HepG2 (cell line): ENCODE measurements at regions not wholly inside any gene's neighbourhood (a gene's known extent, or its start where the extent isn't known, plus 50 kb on each side); places are given as distances from the start of the nearest gene placed in this dataset.

Experiments used
- EHMT2 ChIP-seq: fragments of 200-600 bp; sonication (generic); IDR thresholded peaks from 2 replicates; pipeline ENCODE4 v1.7.0; 2017; ENCODE audit warnings: antibody characterized with exemption, low read depth, low read length, borderline replicate concordance
- FLYWCH1 ChIP-seq: sonication (generic); formaldehyde crosslinking; IDR thresholded peaks from 2 replicates; pipeline ENCODE4 v1.8.1; 2023; ENCODE audit warnings: mild to moderate bottlenecking, missing genetic modification reagents
- HOXA7 ChIP-seq: sonication (generic); formaldehyde crosslinking; IDR thresholded peaks from 2 replicates; pipeline ENCODE4 v1.8.1; 2022; ENCODE audit warnings: mild to moderate bottlenecking, missing genetic modification reagents, moderate library complexity
- NFE2 ChIP-seq: sonication (generic); formaldehyde crosslinking; IDR thresholded peaks from 2 replicates; pipeline ENCODE4 v1.4.0; 2020; ENCODE audit warnings: missing genetic modification reagents
- NFKBIZ ChIP-seq: IDR thresholded peaks from 2 replicates; pipeline ENCODE4 v1.6.1; 2018; ENCODE audit warnings: missing genetic modification reagents, missing compliant biosample characterization
- TBP ChIP-seq: sonication (generic); formaldehyde crosslinking; IDR thresholded peaks from 2 replicates; pipeline ENCODE4 v1.5.0; 2020; ENCODE audit warnings: missing genetic modification reagents
- TOE1 ChIP-seq: sonication (generic); formaldehyde crosslinking; IDR thresholded peaks from 2 replicates; pipeline ENCODE4 v1.4.0; 2020; ENCODE audit warnings: mild to moderate bottlenecking, missing genetic modification reagents
- ZNF329 ChIP-seq: sonication (generic); formaldehyde crosslinking; IDR thresholded peaks from 2 replicates; pipeline ENCODE4 v1.9.0; 2021; ENCODE audit warnings: low read depth, mild to moderate bottlenecking, missing genetic modification reagents
- TF ChIP-seq, protein P1 (sequence below): sonication (generic); IDR thresholded peaks from 2 replicates; pipeline ENCODE4 v1.6.1; 2016; ENCODE audit warnings: low read depth, borderline replicate concordance
- TF ChIP-seq, protein P2 (sequence below): fragments of 450-650 bp; IDR thresholded peaks from 2 replicates; pipeline ENCODE4 v1.6.1; 2016
- TF ChIP-seq, protein P3 (sequence below): sonication (generic); formaldehyde crosslinking; IDR thresholded peaks from 2 replicates; pipeline ENCODE4 v1.8.1; 2022; ENCODE audit warnings: low read depth, mild to moderate bottlenecking, missing genetic modification reagents
- TF ChIP-seq, protein P4 (sequence below): sonication (generic); formaldehyde crosslinking; IDR thresholded peaks from 2 replicates; pipeline ENCODE4 v1.5.0; 2020; ENCODE audit warnings: mild to moderate bottlenecking, missing genetic modification reagents, moderate library complexity
- TF ChIP-seq, protein P5 (sequence below): IDR thresholded peaks from 2 replicates; pipeline ENCODE4 v1.6.1; 2012; ENCODE audit warnings: inconsistent platforms

DNA sequence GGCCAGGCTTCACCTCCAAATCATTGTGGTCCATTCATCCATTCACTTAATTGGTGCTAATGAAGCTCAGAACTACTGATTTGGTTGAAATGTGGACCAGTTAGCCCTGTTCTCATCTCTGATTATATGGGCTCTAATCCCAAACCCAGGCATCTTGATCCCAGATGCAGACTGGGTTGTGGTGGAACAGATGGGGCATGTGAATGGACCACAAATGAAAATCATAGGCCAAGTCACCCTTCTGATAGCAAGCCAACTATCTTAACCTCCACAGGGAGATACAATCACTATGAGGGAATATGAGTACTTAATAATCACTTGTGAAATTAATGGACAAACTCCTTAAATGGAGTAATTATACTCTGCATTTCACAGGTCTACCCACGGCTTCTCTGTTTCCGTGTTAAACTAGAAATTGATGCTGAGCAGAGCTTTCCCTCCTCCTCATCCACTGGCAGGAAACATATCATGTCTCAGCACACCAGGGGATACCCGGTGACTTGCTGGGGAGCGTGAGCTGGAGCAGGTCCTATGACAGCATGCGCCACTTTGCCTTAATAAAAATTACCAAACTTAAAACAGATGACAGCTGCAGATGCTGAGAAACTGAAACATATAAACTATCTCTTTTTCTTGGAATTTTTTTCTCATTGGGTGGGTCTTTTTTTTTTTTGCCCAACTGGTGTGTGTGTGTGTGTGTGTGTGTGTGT is 108.8 kb upstream of the HEY2 start:
- TF ChIP-seq HOXA7 (no peak), NFE2 (CRISPR knock-in tag) (no peak), EHMT2 (no peak), ZNF329 (CRISPR knock-in tag) (no peak), FLYWCH1 (no peak), TBP (CRISPR knock-in tag) (no peak), TOE1 (no peak), NFKBIZ (no peak)
- TF ChIP-seq, protein P1, sequence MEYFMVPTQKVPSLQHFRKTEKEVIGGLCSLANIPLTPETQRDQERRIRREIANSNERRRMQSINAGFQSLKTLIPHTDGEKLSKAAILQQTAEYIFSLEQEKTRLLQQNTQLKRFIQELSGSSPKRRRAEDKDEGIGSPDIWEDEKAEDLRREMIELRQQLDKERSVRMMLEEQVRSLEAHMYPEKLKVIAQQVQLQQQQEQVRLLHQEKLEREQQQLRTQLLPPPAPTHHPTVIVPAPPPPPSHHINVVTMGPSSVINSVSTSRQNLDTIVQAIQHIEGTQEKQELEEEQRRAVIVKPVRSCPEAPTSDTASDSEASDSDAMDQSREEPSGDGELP: no peak
- TF ChIP-seq, protein P2, sequence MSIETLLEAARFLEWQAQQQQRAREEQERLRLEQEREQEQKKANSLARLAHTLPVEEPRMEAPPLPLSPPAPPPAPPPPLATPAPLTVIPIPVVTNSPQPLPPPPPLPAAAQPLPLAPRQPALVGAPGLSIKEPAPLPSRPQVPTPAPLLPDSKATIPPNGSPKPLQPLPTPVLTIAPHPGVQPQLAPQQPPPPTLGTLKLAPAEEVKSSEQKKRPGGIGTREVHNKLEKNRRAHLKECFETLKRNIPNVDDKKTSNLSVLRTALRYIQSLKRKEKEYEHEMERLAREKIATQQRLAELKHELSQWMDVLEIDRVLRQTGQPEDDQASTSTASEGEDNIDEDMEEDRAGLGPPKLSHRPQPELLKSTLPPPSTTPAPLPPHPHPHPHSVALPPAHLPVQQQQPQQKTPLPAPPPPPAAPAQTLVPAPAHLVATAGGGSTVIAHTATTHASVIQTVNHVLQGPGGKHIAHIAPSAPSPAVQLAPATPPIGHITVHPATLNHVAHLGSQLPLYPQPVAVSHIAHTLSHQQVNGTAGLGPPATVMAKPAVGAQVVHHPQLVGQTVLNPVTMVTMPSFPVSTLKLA: no peak
- TF ChIP-seq, protein P3, sequence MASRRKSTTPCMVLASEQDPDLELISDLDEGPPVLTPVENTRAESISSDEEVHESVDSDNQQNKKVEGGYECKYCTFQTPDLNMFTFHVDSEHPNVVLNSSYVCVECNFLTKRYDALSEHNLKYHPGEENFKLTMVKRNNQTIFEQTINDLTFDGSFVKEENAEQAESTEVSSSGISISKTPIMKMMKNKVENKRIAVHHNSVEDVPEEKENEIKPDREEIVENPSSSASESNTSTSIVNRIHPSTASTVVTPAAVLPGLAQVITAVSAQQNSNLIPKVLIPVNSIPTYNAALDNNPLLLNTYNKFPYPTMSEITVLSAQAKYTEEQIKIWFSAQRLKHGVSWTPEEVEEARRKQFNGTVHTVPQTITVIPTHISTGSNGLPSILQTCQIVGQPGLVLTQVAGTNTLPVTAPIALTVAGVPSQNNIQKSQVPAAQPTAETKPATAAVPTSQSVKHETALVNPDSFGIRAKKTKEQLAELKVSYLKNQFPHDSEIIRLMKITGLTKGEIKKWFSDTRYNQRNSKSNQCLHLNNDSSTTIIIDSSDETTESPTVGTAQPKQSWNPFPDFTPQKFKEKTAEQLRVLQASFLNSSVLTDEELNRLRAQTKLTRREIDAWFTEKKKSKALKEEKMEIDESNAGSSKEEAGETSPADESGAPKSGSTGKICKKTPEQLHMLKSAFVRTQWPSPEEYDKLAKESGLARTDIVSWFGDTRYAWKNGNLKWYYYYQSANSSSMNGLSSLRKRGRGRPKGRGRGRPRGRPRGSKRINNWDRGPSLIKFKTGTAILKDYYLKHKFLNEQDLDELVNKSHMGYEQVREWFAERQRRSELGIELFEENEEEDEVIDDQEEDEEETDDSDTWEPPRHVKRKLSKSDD (CRISPR knock-in tag): no peak
- TF ChIP-seq, protein P4, sequence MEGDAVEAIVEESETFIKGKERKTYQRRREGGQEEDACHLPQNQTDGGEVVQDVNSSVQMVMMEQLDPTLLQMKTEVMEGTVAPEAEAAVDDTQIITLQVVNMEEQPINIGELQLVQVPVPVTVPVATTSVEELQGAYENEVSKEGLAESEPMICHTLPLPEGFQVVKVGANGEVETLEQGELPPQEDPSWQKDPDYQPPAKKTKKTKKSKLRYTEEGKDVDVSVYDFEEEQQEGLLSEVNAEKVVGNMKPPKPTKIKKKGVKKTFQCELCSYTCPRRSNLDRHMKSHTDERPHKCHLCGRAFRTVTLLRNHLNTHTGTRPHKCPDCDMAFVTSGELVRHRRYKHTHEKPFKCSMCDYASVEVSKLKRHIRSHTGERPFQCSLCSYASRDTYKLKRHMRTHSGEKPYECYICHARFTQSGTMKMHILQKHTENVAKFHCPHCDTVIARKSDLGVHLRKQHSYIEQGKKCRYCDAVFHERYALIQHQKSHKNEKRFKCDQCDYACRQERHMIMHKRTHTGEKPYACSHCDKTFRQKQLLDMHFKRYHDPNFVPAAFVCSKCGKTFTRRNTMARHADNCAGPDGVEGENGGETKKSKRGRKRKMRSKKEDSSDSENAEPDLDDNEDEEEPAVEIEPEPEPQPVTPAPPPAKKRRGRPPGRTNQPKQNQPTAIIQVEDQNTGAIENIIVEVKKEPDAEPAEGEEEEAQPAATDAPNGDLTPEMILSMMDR (CRISPR knock-in tag): no peak
- TF ChIP-seq, protein P5, sequence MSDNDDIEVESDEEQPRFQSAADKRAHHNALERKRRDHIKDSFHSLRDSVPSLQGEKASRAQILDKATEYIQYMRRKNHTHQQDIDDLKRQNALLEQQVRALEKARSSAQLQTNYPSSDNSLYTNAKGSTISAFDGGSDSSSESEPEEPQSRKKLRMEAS: no peak
